ENCODE measurements at regions not wholly inside any gene's neighbourhood (a gene's known extent, or its start where the extent isn't known, plus 50 kb on each side); places are given as distances from the start of the nearest gene placed in this dataset.
"Not testable (repeated sequence)": the region's sequence is repeated elsewhere in the genome, so short reads cannot be mapped to it uniquely, and the experiment has no call there.

GRCh38 chr15:20305912-20306311 lies 235.7 kb downstream of the GOLGA6L6 start:
- H3K14ac ChIP-seq (ENCODE audit: insufficient read length); H3K79me2 ChIP-seq (ENCODE audit: control insufficient read depth in 1 of 2, insufficient read depth in 2 of 2, low read length in 2 of 2); H2AK5ac ChIP-seq (ENCODE audit: low read depth, low read length); H4K5ac ChIP-seq (ENCODE audit: insufficient read length, low read depth, low read length); H3K23me2 ChIP-seq (ENCODE audit: low read depth, low read length); H3K18ac ChIP-seq (ENCODE audit: extremely low read depth, low read length); H2AFZ ChIP-seq (ENCODE audit: low read length); H2BK5ac ChIP-seq (ENCODE audit: low read depth, low read length); H3K23ac ChIP-seq (ENCODE audit: insufficient read length); H3K4me2 ChIP-seq (ENCODE audit: insufficient read depth in 1 of 2, low read depth in 2 of 2, low read length in 2 of 2); H3K79me1 ChIP-seq (ENCODE audit: low read depth, low read length); H3K27ac ChIP-seq (ENCODE audit: low read depth, low read length); H2BK20ac ChIP-seq (ENCODE audit: low read length); H3K4me3 ChIP-seq (ENCODE audit: extremely low read depth in 1 of 4, insufficient read depth in 2 of 4, low read depth in 3 of 4, low read length in 4 of 4); H3K4ac ChIP-seq (replicated peaks; ENCODE audit: insufficient read length, low read depth, low read length); H4K20me1 ChIP-seq (replicated peaks in 1 of 2; ENCODE audit: control insufficient read depth in 1 of 2, insufficient read depth in 2 of 2, low read length in 2 of 2); H3K36me3 ChIP-seq (ENCODE audit: control insufficient read depth in 2 of 4, insufficient read depth in 4 of 4, low read length in 3 of 4); H2BK12ac ChIP-seq (ENCODE audit: low read depth, low read length); H3K27me3 ChIP-seq (replicated peaks in 1 of 4; ENCODE audit: control insufficient read depth in 3 of 4, extremely low read depth in 1 of 4, insufficient read depth in 3 of 4, low read length in 3 of 4); FAIRE-seq; H3K4me1 ChIP-seq (replicated peaks in 1 of 4; ENCODE audit: control insufficient read depth in 3 of 4, insufficient read depth in 4 of 4, low read length in 3 of 4); DNase-seq (ENCODE audit: low read depth in 1 of 2, low spot score in 2 of 2); H2BK15ac ChIP-seq (ENCODE audit: low read length); H4K91ac ChIP-seq (replicated peaks; ENCODE audit: insufficient read length, low read length); H4K8ac ChIP-seq (ENCODE audit: extremely low read depth, insufficient read depth, low read length); CTCF ChIA-PET (ENCODE audit: partially characterized antibody); H3K56ac ChIP-seq (replicated peaks; ENCODE audit: insufficient read length, low read depth, low read length); POLR2A ChIA-PET (ENCODE audit: partially characterized antibody); H2BK120ac ChIP-seq (replicated peaks; ENCODE audit: low read depth, low read length); H3K9ac ChIP-seq (replicated peaks in 1 of 4; ENCODE audit: extremely low read depth in 1 of 4, low read depth in 3 of 4, low read length in 3 of 4): not testable (repeated sequence)
- 96% methylated on average over 6 of the region's 7 CpGs; no CpG with 5 or more reads in 1 of the 2 experiments for WGBS, 2 experiments (ENCODE audit: extremely low coverage in 1 of 2, insufficient coverage in 1 of 2, insufficient read length in 1 of 2, insufficient replicate concordance in 2 of 2, low coverage in 1 of 2, low lambda C conversion rate in 2 of 2, missing lambda C conversion rate in 1 of 2)
- H3K9me3 ChIP-seq (ENCODE audit: insufficient read depth in 2 of 2, low read depth in 1 of 2, low read length in 1 of 2) = peaks cover 6 to 68% of the 10 kb centered on the region in 2 experiments; a peak in 3 of 4 replicates

GRCh38 chr15:20305015-20305465 lies 236.6 kb downstream of the GOLGA6L6 start:
- H2BK12ac ChIP-seq (ENCODE audit: low read depth, low read length); H3K18ac ChIP-seq (ENCODE audit: extremely low read depth, low read length); H2AK5ac ChIP-seq (ENCODE audit: low read depth, low read length); H4K91ac ChIP-seq (replicated peaks; ENCODE audit: insufficient read length, low read length); H3K4me3 ChIP-seq (ENCODE audit: extremely low read depth in 1 of 4, insufficient read depth in 2 of 4, low read depth in 3 of 4, low read length in 4 of 4); H3K4ac ChIP-seq (replicated peaks; ENCODE audit: insufficient read length, low read depth, low read length); H3K23me2 ChIP-seq (ENCODE audit: low read depth, low read length); H2AFZ ChIP-seq (ENCODE audit: low read length); H3K27me3 ChIP-seq (replicated peaks in 1 of 4; ENCODE audit: control insufficient read depth in 3 of 4, extremely low read depth in 1 of 4, insufficient read depth in 3 of 4, low read length in 3 of 4); H2BK15ac ChIP-seq (ENCODE audit: low read length); FAIRE-seq; H2BK20ac ChIP-seq (ENCODE audit: low read length); H4K8ac ChIP-seq (ENCODE audit: extremely low read depth, insufficient read depth, low read length); H3K4me2 ChIP-seq (ENCODE audit: insufficient read depth in 1 of 2, low read depth in 2 of 2, low read length in 2 of 2); H2BK5ac ChIP-seq (ENCODE audit: low read depth, low read length); H3K36me3 ChIP-seq (ENCODE audit: control insufficient read depth in 2 of 4, insufficient read depth in 4 of 4, low read length in 3 of 4); POLR2A ChIA-PET (ENCODE audit: partially characterized antibody); H3K27ac ChIP-seq (ENCODE audit: low read depth, low read length); H3K79me1 ChIP-seq (ENCODE audit: low read depth, low read length); H4K5ac ChIP-seq (ENCODE audit: insufficient read length, low read depth, low read length); H3K14ac ChIP-seq (ENCODE audit: insufficient read length); DNase-seq (ENCODE audit: low read depth in 1 of 2, low spot score in 2 of 2); H3K56ac ChIP-seq (replicated peaks; ENCODE audit: insufficient read length, low read depth, low read length); CTCF ChIA-PET (ENCODE audit: partially characterized antibody); H4K20me1 ChIP-seq (replicated peaks in 1 of 2; ENCODE audit: control insufficient read depth in 1 of 2, insufficient read depth in 2 of 2, low read length in 2 of 2); H3K4me1 ChIP-seq (replicated peaks in 1 of 4; ENCODE audit: control insufficient read depth in 3 of 4, insufficient read depth in 4 of 4, low read length in 3 of 4); H3K79me2 ChIP-seq (ENCODE audit: control insufficient read depth in 1 of 2, insufficient read depth in 2 of 2, low read length in 2 of 2); H3K23ac ChIP-seq (ENCODE audit: insufficient read length); H2BK120ac ChIP-seq (replicated peaks; ENCODE audit: low read depth, low read length); H3K9ac ChIP-seq (replicated peaks in 1 of 4; ENCODE audit: extremely low read depth in 1 of 4, low read depth in 3 of 4, low read length in 3 of 4): not testable (repeated sequence)
- WGBS, 2 experiments (ENCODE audit: extremely low coverage in 1 of 2, insufficient coverage in 1 of 2, insufficient read length in 1 of 2, insufficient replicate concordance in 2 of 2, low coverage in 1 of 2, low lambda C conversion rate in 2 of 2, missing lambda C conversion rate in 1 of 2) = 73% methylated on average over 6 of the region's 6 CpGs; no CpG with 5 or more reads in 1 of the 2 experiments
- H3K9me3 ChIP-seq (ENCODE audit: insufficient read depth in 2 of 2, low read depth in 1 of 2, low read length in 1 of 2) = peaks cover 6 to 70% of the 10 kb centered on the region in 2 experiments; a peak in 3 of 4 replicates
